ENCODE measurements at regions not wholly inside any gene's neighbourhood (a gene's known extent, or its start where the extent isn't known, plus 50 kb on each side); places are given as distances from the start of the nearest gene placed in this dataset.
A peak's percentile ranks its signal among the peaks of the same experiment; 100 is the strongest.

DNA sequence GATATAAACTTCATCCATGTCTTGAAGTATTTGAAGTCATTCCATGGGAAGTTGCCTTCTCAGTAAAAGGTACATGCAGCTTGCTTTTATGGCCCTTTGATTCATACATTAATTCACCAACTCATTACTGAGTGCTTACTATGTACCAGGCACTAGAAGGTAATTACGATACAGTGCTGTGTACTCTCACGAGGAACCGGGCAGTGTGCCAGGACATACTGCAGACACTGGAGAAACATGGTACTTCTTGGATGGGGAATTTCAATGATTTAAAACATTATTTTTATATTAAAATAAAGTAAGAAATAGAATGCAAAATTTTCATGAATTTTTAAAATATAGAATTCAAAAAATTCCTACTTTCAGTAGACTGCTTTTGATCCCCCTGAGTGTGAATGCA is 71.4 kb upstream of the WDR41 start:
- ATAC-seq = no peak
- TF ChIP-seq, protein P1, sequence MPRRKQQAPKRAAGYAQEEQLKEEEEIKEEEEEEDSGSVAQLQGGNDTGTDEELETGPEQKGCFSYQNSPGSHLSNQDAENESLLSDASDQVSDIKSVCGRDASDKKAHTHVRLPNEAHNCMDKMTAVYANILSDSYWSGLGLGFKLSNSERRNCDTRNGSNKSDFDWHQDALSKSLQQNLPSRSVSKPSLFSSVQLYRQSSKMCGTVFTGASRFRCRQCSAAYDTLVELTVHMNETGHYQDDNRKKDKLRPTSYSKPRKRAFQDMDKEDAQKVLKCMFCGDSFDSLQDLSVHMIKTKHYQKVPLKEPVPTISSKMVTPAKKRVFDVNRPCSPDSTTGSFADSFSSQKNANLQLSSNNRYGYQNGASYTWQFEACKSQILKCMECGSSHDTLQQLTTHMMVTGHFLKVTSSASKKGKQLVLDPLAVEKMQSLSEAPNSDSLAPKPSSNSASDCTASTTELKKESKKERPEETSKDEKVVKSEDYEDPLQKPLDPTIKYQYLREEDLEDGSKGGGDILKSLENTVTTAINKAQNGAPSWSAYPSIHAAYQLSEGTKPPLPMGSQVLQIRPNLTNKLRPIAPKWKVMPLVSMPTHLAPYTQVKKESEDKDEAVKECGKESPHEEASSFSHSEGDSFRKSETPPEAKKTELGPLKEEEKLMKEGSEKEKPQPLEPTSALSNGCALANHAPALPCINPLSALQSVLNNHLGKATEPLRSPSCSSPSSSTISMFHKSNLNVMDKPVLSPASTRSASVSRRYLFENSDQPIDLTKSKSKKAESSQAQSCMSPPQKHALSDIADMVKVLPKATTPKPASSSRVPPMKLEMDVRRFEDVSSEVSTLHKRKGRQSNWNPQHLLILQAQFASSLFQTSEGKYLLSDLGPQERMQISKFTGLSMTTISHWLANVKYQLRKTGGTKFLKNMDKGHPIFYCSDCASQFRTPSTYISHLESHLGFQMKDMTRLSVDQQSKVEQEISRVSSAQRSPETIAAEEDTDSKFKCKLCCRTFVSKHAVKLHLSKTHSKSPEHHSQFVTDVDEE (CRISPR knock-in tag; IDR thresholded peaks at IDR 0.05) = no peak
- TF ChIP-seq ARNTL (CRISPR knock-in tag; IDR thresholded peaks at IDR 0.05; ENCODE audit: borderline replicate concordance, low read depth) (no peak), ZFP3 (CRISPR knock-in tag; IDR thresholded peaks at IDR 0.05) (no peak), OSR1 (CRISPR knock-in tag; IDR thresholded peaks at IDR 0.05) (no peak), TOX (CRISPR knock-in tag; IDR thresholded peaks at IDR 0.05; ENCODE audit: borderline replicate concordance) (no peak)

DNA sequence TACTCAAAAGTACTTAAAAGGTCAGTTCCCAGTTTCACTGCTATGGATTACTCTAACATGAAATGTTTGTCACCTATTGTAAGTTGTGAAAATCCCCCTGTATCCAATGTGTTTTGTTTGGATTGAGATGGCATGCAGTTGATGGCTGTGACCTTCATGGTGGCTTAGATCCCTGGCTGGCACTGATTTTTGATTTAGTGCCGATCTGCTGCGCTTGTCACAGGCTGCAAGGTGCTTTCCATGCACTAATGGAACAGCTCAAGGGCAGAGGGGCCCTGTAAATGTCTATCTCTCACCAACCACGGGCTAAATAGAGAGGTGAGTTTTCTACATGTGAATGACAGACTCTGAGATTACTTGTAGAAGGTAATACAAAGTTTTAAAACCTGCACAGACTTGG is 69.8 kb upstream of the WDR41 start:
- no peak for TF ChIP-seq CSDC2 (CRISPR knock-in tag; IDR thresholded peaks at IDR 0.05)
- no peak for TF ChIP-seq ZNF565 (CRISPR knock-in tag; conservative IDR thresholded peaks at IDR 0.05; ENCODE audit: low read depth)
- TF ChIP-seq ESRRG (CRISPR knock-in tag; IDR thresholded peaks at IDR 0.05) = no peak
- TF ChIP-seq, protein P2, sequence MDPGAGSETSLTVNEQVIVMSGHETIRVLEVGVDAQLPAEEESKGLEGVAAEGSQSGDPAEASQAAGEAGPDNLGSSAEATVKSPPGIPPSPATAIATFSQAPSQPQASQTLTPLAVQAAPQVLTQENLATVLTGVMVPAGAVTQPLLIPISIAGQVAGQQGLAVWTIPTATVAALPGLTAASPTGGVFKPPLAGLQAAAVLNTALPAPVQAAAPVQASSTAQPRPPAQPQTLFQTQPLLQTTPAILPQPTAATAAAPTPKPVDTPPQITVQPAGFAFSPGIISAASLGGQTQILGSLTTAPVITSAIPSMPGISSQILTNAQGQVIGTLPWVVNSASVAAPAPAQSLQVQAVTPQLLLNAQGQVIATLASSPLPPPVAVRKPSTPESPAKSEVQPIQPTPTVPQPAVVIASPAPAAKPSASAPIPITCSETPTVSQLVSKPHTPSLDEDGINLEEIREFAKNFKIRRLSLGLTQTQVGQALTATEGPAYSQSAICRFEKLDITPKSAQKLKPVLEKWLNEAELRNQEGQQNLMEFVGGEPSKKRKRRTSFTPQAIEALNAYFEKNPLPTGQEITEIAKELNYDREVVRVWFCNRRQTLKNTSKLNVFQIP (CRISPR knock-in tag; IDR thresholded peaks at IDR 0.05; ENCODE audit: borderline replicate concordance, low read depth) = no peak
- no peak for TF ChIP-seq PPARA (CRISPR knock-in tag; IDR thresholded peaks at IDR 0.05; ENCODE audit: borderline replicate concordance)
- no peak for TF ChIP-seq ZNF70 (CRISPR knock-in tag; IDR thresholded peaks at IDR 0.05)
- no peak for TF ChIP-seq ZNF8 (CRISPR knock-in tag; IDR thresholded peaks at IDR 0.05)
- no peak for ATAC-seq

DNA sequence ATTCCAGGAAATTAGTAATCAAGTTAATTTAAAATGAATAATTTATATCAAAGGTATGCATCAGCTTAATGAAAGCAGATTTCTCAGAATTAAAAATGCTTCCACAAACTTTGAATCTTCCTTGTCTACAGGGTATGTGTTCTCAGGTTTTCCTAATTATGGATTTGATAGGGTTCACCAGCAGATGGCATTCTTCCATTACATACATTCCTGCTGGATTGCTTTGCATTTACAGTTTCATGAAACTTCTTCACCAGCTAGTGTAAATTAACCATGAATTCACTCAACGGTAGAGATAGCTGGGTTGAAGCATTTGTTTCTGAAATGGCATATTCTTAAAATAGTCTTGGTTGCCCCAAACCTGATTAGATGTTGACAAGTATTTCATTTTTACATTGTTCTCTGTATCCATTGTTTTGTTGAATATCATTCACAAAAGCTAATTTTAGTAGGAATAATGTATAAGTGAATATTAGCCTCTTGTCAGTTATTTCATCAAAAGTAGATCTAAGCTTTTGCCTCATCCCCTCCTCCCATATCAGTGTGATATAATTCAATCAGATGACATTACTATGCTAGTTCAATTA is 68.7 kb upstream of the WDR41 start:
- peak; percentile 66 for ATAC-seq
- no peak for TF ChIP-seq CSDC2 (CRISPR knock-in tag; IDR thresholded peaks at IDR 0.05)
- TF ChIP-seq OSR1 (CRISPR knock-in tag; IDR thresholded peaks at IDR 0.05) = no peak
- TF ChIP-seq ARNTL (CRISPR knock-in tag; IDR thresholded peaks at IDR 0.05; ENCODE audit: borderline replicate concordance, low read depth) = no peak

DNA sequence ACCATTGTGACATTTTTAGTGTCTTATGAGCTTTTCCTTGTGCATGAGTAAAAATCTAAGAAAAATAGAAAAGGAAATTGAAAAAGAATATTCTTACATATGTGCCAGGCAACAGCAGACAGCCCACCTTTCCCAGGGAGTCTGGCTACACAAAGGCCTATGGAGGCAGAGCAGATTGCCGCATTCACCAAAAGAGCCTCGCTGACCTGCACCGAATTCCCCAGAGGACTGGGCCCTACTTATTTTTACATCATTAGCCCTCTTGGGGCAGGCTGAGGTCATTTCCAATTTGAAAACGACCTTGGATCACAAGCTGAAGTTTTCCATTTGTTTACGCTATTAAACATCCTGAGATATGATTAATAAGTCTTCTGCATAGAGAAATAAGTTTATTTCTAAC is 66.2 kb upstream of the WDR41 start:
- ATAC-seq = no peak

More for the DNA sequence above, 66.2 kb upstream of the WDR41 start:
- TF ChIP-seq SNAI2 (CRISPR knock-in tag; IDR thresholded peaks at IDR 0.05) (no peak), RARB (CRISPR knock-in tag; IDR thresholded peaks at IDR 0.05) (no peak), ISL1 (CRISPR knock-in tag; IDR thresholded peaks at IDR 0.05) (no peak), ZNF8 (CRISPR knock-in tag; IDR thresholded peaks at IDR 0.05) (no peak), ZFP3 (CRISPR knock-in tag; IDR thresholded peaks at IDR 0.05) (no peak), ARNTL (CRISPR knock-in tag; IDR thresholded peaks at IDR 0.05; ENCODE audit: borderline replicate concordance, low read depth) (no peak), ZNF565 (CRISPR knock-in tag; conservative IDR thresholded peaks at IDR 0.05; ENCODE audit: low read depth) (no peak), ZC3H10 (CRISPR knock-in tag; IDR thresholded peaks at IDR 0.05) (no peak), ZNF70 (CRISPR knock-in tag; IDR thresholded peaks at IDR 0.05) (no peak), ESRRG (CRISPR knock-in tag; IDR thresholded peaks at IDR 0.05) (no peak), CSDC2 (CRISPR knock-in tag; IDR thresholded peaks at IDR 0.05) (no peak), BACH2 (CRISPR knock-in tag; IDR thresholded peaks at IDR 0.05; ENCODE audit: borderline replicate concordance) (no peak), TOX (CRISPR knock-in tag; IDR thresholded peaks at IDR 0.05; ENCODE audit: borderline replicate concordance) (no peak)
- TF ChIP-seq, protein P3, sequence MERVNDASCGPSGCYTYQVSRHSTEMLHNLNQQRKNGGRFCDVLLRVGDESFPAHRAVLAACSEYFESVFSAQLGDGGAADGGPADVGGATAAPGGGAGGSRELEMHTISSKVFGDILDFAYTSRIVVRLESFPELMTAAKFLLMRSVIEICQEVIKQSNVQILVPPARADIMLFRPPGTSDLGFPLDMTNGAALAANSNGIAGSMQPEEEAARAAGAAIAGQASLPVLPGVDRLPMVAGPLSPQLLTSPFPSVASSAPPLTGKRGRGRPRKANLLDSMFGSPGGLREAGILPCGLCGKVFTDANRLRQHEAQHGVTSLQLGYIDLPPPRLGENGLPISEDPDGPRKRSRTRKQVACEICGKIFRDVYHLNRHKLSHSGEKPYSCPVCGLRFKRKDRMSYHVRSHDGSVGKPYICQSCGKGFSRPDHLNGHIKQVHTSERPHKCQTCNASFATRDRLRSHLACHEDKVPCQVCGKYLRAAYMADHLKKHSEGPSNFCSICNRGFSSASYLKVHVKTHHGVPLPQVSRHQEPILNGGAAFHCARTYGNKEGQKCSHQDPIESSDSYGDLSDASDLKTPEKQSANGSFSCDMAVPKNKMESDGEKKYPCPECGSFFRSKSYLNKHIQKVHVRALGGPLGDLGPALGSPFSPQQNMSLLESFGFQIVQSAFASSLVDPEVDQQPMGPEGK (CRISPR knock-in tag; IDR thresholded peaks at IDR 0.05; ENCODE audit: borderline replicate concordance) = no peak
- TF ChIP-seq, protein P1 (CRISPR knock-in tag; IDR thresholded peaks at IDR 0.05) = no peak
- TF ChIP-seq, protein P4, sequence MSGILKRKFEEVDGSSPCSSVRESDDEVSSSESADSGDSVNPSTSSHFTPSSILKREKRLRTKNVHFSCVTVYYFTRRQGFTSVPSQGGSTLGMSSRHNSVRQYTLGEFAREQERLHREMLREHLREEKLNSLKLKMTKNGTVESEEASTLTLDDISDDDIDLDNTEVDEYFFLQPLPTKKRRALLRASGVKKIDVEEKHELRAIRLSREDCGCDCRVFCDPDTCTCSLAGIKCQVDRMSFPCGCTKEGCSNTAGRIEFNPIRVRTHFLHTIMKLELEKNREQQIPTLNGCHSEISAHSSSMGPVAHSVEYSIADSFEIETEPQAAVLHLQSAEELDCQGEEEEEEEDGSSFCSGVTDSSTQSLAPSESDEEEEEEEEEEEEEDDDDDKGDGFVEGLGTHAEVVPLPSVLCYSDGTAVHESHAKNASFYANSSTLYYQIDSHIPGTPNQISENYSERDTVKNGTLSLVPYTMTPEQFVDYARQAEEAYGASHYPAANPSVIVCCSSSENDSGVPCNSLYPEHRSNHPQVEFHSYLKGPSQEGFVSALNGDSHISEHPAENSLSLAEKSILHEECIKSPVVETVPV (CRISPR knock-in tag; IDR thresholded peaks at IDR 0.05) = no peak
- TF ChIP-seq, protein P2 (CRISPR knock-in tag; IDR thresholded peaks at IDR 0.05; ENCODE audit: borderline replicate concordance, low read depth) = no peak

All from SK-N-SH treated with all-trans-retinoic acid at 6 μM for 48 hours (cell line).